ENCODE measurements at regions not wholly inside any gene's neighbourhood (a gene's known extent, or its start where the extent isn't known, plus 50 kb on each side); places are given as distances from the start of the nearest gene placed in this dataset.

DNA sequence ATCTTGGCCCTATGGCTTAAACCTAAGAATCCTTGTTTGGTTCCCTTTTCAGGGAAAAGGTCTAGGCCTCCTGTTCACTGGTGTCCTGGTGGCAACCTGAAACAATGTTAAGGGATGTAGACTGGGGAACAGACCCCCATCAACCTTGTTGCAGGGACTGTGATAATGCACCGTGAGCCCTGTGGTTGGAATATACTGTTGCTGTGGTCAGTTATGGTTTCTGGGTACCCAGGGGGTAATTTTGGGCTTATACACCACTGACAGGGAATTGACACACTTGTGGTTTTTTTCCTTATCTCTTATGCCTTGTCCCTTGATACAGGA lies 64.0 kb upstream of the WDR1 start:
- WGBS, 2 donors (ENCODE audit: low coverage in 1 of 2), result 72% methylated on average over 1 of the region's 1 CpG; no CpG with 5 or more reads in 1 of the 2 donors
- H3K4me3 ChIP-seq, result no peak overlapping the region
- no peak overlapping the region for H3K27ac ChIP-seq
- no peak for DNase-seq
- no peaks in the 10 kb centered on the region for H3K4me1 ChIP-seq
- H3K27me3 ChIP-seq, result no peaks in the 10 kb centered on the region
- no peaks in the 10 kb centered on the region for H3K9me3 ChIP-seq
- intact Hi-C loops (cut with DNase I; ENCODE audit: low total_unique reads) (no loop called here), in situ Hi-C loops (cut with MboI; ENCODE audit: low pct_ligation_motif_present in 1 of 4, low pct_unique_long_range_greater_than_20kb in 1 of 4, low sequenced_read_pairs in 3 of 4) (no loop called here)
- TF ChIP-seq POLR2AphosphoS5 (IDR thresholded peaks at IDR 0.05) (no peak), POLR2A (IDR thresholded peaks at IDR 0.05) (no peak), EP300 (IDR thresholded peaks at IDR 0.05; ENCODE audit: low read depth) (no peak), CTCF (IDR thresholded peaks at IDR 0.05) (no peak)
- H3K36me3 ChIP-seq, result no peaks in the 10 kb centered on the region

DNA sequence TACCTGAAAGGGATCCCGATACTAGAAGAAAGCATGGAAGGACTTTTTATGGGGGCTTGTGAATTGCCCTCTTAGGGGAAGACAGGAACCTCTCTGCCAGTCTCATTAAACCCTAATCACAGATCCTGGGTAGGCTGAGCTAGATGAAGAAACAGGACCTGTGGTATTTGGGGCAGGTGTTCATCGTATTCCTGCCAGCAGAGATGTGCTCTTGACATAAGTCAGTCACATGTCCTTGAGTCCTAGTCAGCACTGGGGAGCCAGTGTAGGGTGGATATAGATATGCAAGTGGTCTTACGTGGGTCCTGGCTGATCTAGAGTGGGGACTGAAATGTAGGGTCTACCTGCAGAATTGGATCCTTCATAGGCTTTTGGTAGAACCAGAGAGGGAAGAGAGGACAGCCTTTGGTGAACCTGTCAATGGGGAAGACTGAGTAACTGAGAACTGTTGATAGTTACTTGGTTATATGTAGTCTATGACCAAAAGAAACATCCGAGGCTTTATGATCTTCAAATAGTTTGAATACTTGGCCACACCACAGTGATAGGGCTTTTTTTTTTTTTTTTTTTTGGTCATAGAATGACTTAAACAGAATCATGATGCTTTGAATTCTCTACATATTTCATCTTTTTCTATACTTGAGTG lies 63.5 kb upstream of the WDR1 start:
- Histone ChIP-seq H3K4me1 (peaks cover 0 to 1% (median 0%) of the 10 kb centered on the region in 4 donors), H3K36me3 (no peaks in the 10 kb centered on the region), H3K4me3 (no peak overlapping the region), H3K9me3 (no peaks in the 10 kb centered on the region), H3K27me3 (no peaks in the 10 kb centered on the region), H3K27ac (no peak overlapping the region)
- DNase-seq, result no peak
- WGBS, 2 donors (ENCODE audit: low coverage in 1 of 2), result 81 to 82% methylated on average over 2 to 4 of the region's 4 CpGs
- in situ Hi-C loops (cut with MboI; ENCODE audit: low pct_ligation_motif_present in 1 of 4, low pct_unique_long_range_greater_than_20kb in 1 of 4, low sequenced_read_pairs in 3 of 4), result no loop called here
- intact Hi-C loops (cut with DNase I; ENCODE audit: low total_unique reads), result no loop called here
- TF ChIP-seq POLR2AphosphoS5 (IDR thresholded peaks at IDR 0.05) (no peak), EP300 (IDR thresholded peaks at IDR 0.05; ENCODE audit: low read depth) (no peak), POLR2A (IDR thresholded peaks at IDR 0.05) (no peak), CTCF (IDR thresholded peaks at IDR 0.05) (no peak)

DNA sequence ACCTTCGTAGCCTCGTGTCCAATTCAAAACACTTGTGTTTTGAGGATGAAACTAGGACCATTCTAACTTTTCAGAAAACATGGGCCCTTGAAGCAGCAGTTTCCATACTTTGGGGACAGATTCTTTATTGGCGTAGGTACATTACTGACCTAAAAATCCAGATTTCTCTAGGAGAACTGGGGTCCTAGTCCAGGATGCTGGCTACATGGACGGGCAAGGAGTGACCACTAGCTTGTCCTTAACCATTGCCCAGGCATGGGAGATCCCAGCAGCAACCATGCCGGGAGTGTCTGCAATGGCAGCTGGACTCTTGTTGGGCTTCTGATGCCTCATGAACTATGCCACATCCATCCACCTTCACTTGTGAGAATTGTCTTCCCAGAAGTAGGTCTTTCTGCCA lies 62.2 kb upstream of the WDR1 start:
- Histone ChIP-seq H3K27me3 (no peaks in the 10 kb centered on the region), H3K36me3 (no peaks in the 10 kb centered on the region), H3K9me3 (no peaks in the 10 kb centered on the region), H3K4me3 (no peak overlapping the region), H3K27ac (no peak overlapping the region), H3K4me1 (peaks cover 3 to 13% (median 8%) of the 10 kb centered on the region in 4 donors)
- no peak for TF ChIP-seq POLR2A (IDR thresholded peaks at IDR 0.05)
- TF ChIP-seq CTCF (IDR thresholded peaks at IDR 0.05), result no peak
- no peak for TF ChIP-seq POLR2AphosphoS5 (IDR thresholded peaks at IDR 0.05)
- no peak for TF ChIP-seq EP300 (IDR thresholded peaks at IDR 0.05; ENCODE audit: low read depth)
- DNase-seq, result no peak
- 88 to 93% methylated on average over 2 to 5 of the region's 5 CpGs for WGBS, 2 donors (ENCODE audit: low coverage in 1 of 2)
- in situ Hi-C loops (cut with MboI; ENCODE audit: low pct_ligation_motif_present in 1 of 4, low pct_unique_long_range_greater_than_20kb in 1 of 4, low sequenced_read_pairs in 3 of 4), result no loop called here
- intact Hi-C loops (cut with DNase I; ENCODE audit: low total_unique reads), result no loop called here

DNA sequence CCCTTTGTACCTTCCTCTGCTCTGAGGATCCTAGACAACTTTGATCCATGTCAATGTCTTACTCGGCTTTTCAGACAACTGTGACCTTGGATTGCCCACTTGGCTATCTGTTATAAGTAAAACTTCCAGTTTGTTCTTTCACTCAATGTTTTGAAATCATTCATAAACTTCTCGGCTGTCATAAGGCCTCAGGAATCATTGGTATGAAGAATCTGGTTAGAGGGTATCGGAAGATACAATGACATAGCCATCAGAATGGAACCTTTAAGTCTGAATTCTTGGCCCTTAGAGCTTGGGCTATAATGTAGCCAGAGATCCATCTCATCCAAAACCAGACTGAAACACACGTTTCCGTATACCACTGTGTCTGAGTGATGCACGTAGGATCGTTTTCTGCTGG lies 59.0 kb upstream of the WDR1 start:
- no peak for TF ChIP-seq POLR2A (IDR thresholded peaks at IDR 0.05)
- no peak for TF ChIP-seq POLR2AphosphoS5 (IDR thresholded peaks at IDR 0.05)
- TF ChIP-seq EP300 (IDR thresholded peaks at IDR 0.05; ENCODE audit: low read depth), result no peak
- no peak for TF ChIP-seq CTCF (IDR thresholded peaks at IDR 0.05)
- intact Hi-C loops (cut with DNase I; ENCODE audit: low total_unique reads), result no loop called here
- Histone ChIP-seq H3K36me3 (no peaks in the 10 kb centered on the region), H3K4me1 (peaks cover 3 to 39% (median 26%) of the 10 kb centered on the region in 4 donors), H3K27ac (no peak overlapping the region), H3K27me3 (no peaks in the 10 kb centered on the region), H3K9me3 (no peaks in the 10 kb centered on the region), H3K4me3 (no peak overlapping the region)
- in situ Hi-C loops (cut with MboI; ENCODE audit: low pct_ligation_motif_present in 1 of 4, low pct_unique_long_range_greater_than_20kb in 1 of 4, low sequenced_read_pairs in 3 of 4), result no loop called here
- WGBS, 2 donors (ENCODE audit: low coverage in 1 of 2), result 83% methylated on average over 6 to 7 of the region's 7 CpGs
- no peak for DNase-seq

Data from transverse colon (tissue), 4 donors.